ENCODE measurements at regions not wholly inside any gene's neighbourhood (a gene's known extent, or its start where the extent isn't known, plus 50 kb on each side); places are given as distances from the start of the nearest gene placed in this dataset.

DNA sequence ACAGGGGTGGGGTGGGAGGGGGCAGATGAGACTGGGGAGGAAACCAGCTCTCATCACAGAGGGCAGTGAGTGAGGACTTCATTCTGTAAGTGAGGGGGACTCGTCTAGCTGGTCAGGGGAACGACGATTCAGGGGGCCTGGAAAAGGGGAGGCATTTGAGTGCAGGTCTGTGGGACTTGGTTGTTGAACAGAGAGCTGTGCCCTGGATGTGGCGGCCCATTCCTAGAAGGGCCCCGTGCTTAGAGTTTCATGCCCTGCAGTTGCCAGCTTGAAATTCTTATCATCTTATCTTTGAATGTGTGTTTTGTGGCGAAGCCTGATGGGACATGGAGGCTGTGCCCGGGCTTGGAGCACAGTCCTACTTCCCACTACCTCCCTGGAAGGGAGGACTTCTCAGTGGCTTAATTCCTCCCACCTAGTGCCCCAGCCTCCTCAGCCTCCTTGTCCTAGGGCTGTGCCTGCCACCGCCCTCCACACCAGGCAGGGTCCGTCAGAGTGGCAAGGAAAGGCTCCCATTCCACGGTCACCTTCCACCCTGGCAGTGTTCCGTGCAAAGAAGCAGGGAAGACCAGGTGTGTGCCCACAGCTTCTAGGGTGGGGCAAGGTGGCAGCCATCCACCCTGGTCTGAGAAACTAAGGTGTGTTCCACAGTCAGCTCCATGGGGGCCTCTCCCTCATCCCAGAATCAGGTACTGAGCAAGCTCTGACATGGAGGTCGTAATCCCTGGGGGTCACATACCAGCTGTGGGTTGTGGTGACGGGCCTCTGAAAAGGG, 59.7 kb upstream of the LMO1 start:
- DNase-seq (ENCODE audit: low spot score): no peak

DNA sequence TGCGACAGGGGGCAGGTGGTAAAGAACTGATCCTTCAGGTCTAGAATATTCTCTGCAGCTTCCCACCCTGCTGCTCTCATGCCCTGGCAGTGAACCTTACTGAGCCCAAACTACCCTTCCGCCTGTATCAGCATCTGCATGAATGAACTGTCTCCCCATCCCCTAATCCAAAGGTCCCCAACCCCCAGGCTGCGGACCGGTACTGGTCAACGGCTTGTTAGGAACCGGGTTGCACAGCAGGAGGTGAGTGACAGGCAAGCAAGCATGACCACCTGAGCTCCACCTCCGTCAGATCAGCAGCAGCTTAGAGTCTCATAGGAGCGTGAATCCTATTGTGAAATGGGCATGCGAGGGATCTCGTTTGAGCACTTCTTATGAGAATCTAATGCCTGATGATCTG, 58.2 kb upstream of the LMO1 start:
- DNase-seq (ENCODE audit: low spot score): no peak

DNA sequence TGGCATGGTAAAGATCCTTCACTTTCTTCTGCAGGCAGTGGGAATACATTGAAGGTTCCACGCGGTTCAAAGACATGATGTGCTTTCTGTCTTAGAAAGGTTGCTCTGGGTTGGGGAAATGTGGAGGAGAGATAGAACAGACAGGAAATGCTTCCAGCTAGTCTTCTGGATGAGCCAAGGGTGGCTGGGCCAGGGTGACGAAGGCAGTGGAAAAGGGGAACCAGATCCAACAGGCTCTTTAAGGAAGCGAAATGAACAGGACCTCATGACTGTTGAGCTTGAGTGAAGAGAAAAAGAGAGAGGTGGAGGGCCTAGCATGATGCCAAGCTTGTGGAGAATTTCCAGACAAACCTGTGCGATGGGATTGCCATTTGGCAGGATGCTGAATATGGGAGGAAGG, 56.4 kb upstream of the LMO1 start:
- DNase-seq (ENCODE audit: low spot score): no peak

DNA sequence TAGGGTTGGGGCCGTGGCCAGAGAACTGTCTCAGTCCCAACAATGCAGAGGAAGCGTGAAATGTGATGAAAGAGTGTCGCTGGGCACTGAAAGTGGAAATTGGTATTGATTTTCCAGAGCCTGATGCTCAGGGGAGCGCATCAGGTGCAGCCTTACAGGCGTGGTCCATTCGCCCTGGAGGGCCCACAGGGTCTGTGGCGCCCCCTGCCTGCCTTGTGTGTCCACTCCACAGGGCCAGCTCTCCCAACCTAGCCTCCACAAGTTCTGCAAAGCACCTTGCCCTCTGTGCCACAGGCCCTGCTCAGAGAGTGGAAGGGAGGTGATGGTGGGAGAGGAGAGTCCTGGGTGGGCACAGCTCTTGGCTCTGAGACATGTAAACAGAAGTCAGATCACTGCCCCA, 54.9 kb upstream of the LMO1 start:
- peak; percentile 75 for DNase-seq (ENCODE audit: low spot score)

DNA sequence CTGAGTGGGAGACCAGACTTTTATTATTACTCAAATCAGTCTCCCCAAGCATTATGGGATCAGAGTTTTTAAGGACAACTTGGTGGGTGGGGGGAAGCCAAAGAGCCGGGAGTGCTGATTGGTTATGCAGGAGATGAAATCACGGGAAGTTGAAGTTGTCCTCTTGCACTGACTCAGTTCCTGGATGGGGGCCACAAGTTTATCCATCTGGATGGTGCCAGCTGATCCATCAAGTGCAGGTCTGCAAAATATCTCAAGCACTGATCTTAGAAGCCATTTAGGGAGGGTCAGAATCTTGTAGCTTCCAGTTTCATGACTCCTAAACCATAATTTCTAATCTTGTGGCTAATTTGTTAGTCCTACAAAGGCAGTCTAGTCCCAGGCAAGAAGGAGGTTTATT, 53.5 kb upstream of the LMO1 start:
- DNase-seq (ENCODE audit: low spot score): no peak

DNA sequence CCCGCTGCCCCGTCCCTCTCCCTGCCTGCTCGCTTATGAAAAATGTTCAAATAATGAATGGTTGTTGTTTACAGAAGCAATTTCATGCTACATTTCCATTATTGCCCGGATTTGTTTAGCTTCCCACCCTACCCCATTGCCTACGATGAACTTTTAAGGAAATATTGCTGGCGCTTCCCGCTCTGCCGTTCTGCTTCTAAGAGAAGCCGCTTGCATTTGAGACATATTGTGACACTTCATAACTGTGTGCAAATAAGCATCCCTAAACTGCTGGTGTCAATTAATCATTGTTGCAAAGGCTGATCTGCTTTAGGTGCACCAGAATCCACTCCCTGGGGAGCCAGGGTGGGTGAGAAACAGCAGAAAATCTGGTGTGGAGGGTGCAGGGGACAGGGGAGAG, 52.3 kb upstream of the LMO1 start:
- DNase-seq (ENCODE audit: low spot score): peak; percentile 65

DNA sequence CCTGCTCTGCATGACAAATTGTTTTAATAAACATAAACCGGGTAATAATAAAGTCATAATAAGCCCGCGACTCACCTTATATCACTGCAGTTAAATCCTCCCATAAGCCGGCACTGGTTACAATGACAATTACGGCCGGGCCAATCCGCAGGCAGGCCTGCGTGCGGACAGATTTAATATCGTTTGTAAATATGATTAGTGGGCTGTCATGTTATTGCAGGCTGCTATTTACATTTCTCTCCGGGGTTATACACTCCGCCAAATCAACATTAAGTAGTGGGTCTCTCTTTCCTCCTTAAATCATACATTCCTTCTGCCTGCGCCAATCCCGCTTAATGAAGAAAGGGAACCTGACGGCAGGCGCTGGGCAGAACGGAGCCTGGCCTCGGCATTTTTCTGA, 51.8 kb upstream of the LMO1 start:
- DNase-seq (ENCODE audit: low spot score): peak; percentile 77

DNA sequence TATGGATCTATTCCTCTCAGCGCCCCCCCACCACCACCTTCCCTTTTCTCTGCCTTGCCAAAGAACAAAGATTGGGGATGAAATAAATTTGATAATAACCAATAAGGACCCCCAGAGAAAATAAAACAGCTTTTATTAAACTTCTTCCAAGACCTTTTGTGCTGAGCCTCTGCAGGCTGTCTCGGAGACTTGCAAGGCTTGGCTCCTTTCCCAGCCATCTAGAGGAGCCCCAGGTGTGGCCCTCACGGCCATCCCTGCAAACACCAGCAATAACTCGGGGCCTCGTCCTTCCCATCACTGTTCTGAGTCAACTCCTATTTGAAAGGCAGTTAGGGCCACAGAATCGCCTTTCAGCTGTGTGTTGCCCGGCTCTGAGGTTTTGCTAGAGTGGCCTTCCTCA, 51.2 kb upstream of the LMO1 start:
- DNase-seq (ENCODE audit: low spot score): no peak

DNA sequence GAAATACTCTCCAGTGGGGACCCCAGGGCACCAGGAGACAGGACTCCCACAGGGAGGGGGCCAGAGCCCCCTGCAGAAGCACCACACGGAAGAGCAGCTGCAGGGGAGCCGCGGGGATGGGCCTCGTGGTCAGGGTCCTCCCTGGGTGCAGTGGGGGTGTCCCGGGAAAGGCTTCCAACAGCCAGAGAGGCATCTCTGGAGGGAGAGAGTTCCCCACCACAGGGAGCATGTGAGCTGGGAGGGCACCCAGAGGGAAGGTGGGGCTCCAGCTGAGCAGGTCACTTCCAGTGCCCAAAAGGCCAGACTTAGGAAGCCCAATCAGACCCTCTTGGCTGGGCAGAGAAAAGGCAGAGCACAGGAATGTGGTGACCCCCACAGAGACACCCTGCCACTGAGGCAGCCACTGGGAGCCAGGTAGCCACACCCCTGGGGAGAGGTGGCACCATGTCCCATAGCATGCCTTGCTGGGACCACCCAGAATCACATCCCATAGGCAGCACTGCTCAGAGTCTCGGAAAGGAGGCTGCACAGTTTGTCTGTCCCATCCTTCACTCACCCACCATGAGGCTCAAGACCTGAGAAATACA, 49.9 kb upstream of the LMO1 start:
- no peak for DNase-seq (ENCODE audit: low spot score)

All from D341Med (cell line).